EH (cell line): ENCODE measurements at regions not wholly inside any gene's neighbourhood (a gene's known extent, or its start where the extent isn't known, plus 50 kb on each side); places are given as distances from the start of the nearest gene placed in this dataset.
A peak's percentile ranks its signal among the peaks of the same experiment; 100 is the strongest.

Experiments used
- DNase-seq: peaks from one replicate; pipeline ENCODE4 v3.0.0-alpha.2; 2015; ENCODE audit warnings: low read depth

DNA sequence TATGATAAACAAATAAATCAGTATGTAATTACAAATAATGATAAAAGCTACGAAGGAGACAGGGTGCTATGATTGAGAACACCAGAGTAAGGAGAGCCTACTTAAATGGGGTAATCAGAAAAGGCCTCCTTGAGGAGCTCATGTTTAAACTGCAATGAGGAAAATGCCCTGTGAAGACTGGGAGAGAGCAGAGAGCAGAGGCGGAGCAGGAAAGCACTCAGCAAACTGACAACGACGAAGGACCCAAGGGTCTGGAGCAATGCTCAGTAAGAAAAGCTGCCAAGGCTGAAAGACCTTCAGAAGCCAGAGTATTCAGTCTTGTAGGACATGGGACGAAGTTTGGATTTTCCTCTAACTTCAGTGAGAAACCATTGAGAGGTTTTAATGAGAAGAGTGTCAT lies 114.2 kb upstream of the PLEKHA5 start:
- no peak for DNase-seq

DNA sequence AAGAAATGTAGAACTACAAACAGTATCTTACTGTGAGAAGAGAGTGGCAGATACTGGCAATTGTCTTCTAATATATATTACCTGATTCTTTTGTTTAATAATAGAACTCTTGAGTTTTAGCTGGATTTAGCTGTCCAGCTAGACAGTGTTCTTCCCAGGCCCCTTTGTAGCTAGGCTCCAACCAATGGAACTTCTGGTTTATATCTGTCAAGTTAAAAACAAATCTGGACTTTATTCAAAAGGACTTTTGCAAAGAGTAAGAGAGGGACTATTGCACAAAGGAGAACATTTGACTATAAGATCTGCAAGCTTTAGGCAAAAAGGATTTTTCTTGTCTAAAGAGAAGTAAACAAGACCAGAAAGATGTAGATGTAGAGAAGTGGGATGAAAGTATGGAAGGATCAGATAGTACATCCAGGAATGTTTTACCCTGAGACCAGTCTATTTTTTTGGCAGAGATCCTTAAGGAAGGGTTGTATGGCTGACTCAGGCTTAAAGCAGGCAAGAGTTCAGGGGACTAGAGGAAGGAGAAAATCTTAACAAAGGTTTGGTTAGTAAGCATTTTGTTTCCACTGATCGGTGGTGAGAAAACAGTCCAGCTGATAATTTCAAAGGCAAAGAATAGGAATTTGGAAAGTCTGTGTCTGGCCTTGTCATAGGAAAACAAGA lies 111.1 kb upstream of the PLEKHA5 start:
- peak; percentile 89 for DNase-seq

DNA sequence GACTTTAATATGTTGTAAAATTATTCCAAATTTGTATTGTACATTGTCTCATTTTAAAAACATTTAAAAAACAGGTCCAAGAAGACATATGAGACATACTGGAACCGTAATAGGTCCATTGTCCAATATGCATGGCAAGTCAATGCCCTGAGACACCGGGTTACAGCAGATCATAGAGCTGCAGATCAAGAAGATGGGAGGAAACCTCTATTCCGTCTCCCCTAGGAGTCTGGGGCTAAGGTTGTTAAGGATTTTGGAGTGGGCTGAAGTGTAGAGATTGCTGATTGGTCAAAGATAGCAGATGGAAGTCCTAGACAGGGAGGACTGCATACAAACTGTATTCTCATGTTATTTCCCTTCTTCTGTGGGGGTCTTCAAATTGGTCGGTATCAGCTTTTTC lies 108.3 kb upstream of the PLEKHA5 start:
- no peak for DNase-seq

GRCh38 chr12:19021646-19022045 lies 107.9 kb upstream of the PLEKHA5 start:
- peak; percentile 24 for DNase-seq

DNA sequence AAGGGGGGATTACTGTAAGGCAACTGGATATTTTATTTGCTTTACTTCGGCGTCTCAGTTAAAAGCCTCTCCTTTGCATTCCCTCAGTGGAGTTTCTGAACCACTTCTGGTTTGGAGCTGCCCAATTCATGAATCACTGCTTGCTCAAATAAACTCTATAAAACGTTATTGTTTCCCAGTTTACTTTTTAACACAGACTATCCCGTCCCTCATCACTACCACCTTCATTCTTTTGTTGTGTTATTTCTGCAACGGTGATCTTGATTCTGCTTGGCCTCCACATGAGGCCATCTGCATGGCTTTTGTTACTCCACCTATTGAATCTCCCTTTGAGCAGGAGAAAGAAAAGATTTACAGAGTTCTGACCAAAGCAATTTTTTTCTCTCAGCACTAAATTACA lies 104.0 kb upstream of the PLEKHA5 start:
- no peak for DNase-seq

GRCh38 chr12:19026034-19026433 lies 103.5 kb upstream of the PLEKHA5 start:
- DNase-seq = no peak

- DNase-seq = no peak
These were observed 102.7 kb upstream of the PLEKHA5 start for GRCh38 chr12:19026614-19027488.

- DNase-seq = no peak
These were observed 99.4 kb upstream of the PLEKHA5 start for GRCh38 chr12:19030180-19030579.

DNA sequence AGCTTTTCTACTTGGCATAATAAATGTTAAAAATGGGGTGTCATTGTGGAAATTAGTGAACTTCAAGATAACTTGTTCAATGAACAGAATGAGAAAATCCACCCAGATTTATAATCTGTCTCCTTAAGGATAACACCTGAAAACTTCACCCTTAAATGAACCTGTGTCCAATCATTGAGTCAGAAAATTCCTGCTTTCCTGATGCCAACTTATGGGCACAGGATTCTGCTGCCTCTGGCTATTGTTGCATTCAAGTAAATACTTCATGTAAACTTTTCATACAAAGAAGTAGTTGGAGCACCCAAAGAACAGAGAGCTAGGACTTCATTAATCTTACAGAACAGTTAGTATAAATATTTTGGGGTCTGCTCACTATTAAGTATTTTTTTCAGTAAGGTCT lies 98.9 kb upstream of the PLEKHA5 start:
- no peak for DNase-seq

DNA sequence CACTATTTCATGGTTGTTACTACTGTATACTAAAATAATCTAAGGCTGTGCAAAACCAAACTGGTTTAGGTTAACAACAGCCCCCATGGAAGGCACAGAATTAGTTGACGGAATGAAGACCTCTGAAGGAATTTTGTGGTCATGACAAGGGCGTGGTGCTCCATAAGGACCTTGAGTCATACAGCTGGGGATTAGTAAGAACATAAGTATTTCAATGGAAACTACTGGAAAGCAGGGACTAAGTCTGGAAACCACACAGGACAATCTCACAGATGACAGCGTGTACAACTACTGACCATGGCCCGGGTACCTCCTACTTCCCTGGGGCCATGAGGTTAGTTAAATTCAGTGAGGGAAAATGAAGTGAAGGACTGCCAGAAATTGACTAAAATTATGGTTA lies 98.5 kb upstream of the PLEKHA5 start:
- peak; percentile 92 for DNase-seq

DNA sequence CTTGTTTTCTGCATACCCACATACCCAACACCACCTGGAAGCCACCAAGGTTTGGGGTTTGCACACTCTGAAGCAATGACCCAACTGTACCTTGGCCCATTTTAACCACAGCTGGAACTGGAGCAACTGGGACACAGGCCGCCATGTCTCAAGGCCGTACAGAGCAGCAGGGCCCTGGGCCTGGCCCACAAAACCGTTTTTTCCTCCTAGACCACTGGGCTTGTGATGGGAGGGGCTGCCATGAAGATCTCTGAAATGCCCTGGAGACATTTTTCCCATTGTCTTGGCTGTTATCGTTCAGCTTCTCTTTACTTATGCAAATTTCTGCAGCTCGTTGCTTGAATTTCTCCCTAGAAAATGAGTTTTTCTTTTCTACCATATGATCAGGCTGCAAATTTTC lies 96.7 kb upstream of the PLEKHA5 start:
- no peak for DNase-seq

- peak; percentile 29 for DNase-seq
These were observed 96.3 kb upstream of the PLEKHA5 start for GRCh38 chr12:19033244-19033643.

DNA sequence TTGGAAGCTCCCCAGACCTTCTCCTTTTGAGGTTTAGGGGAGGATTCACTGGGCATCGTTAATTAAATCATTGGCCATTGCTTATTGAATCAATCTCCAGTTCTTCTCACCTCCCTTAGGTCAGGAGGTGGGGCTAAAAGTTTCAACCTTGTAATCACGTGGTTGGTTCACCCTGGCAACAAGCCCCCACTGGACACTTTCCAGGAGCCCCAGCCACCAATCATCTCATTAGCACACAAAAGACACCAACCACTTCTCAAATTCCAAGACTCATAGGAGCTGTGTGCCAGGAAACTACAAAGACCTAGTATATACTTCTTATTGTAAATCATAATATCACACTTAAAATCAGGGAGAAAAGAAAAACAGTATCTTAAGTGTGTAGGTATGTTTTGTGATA lies 94.6 kb upstream of the PLEKHA5 start:
- no peak for DNase-seq

DNA sequence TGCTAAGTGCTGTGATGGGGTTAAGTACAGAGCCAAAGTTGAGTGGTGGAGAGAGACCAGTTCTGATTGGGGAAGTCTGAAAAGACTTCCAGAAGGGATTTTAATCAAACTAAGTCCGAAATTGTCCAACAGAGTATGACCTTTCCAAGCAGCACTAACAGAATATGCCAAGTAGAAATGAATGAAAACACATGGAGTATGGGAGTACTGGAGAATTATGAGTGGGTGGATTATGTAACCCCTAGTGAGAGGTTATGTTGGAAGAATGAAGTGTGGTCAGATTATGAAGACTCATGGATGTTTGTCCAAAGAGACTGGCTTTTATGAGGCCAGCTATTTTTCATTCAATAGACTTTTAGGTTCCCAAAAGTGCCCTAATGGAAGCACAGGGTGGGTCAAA lies 94.0 kb upstream of the PLEKHA5 start:
- peak; percentile 48 for DNase-seq

DNA sequence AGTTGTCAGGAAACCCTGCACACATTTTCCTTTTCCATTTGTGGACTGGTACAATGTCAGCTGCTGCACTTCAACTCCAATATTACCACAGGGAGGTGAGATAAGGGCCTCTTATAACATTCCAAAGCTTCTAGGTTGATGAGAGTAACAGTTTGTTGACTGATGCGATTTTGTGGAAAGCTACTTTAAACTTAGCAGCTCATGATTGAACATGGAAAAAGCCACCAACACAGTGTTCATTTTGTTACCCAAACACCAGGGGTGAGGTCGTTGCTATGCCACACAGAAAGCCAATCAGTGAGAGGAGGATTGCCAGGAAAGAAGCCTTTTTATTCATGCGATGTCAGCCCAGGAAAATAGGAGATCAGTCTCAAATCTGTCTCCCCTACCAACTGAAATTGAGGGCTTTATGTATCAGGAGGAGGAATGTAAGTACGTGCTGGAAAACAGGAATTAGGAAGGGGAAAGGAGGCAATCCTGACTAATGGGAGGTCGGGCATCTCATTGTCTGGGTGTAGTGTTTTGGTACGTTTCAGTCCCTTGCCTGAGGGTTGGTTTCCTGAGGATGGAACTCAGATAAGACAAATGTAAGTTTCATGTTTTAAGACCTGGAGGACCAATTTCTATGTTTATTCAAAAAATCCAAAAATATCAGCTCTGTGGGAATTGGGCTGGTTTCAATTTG lies 92.7 kb upstream of the PLEKHA5 start:
- DNase-seq = peak; percentile 40

- DNase-seq = no peak
These were observed 91.3 kb upstream of the PLEKHA5 start for GRCh38 chr12:19038209-19038608.

DNA sequence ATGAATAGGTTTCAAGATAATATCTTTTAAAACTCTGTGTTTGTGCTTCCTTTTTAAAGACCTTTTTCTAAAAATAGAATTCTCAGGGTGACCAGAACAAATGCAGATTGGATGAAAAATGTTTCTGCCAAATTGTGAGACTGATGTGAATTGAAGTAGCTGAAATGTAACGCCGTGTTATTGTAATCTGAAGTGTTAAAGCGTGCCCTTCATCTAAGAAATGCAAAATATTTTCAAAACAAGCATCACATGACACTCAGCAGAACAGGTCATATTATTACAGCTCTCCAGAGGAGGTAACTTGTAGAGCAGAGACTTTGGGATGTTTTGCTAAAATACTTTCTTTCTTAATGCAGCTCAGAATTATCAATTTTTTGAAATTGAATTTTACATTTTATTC lies 90.0 kb upstream of the PLEKHA5 start:
- no peak for DNase-seq

GRCh38 chr12:19042221-19042620 lies 87.3 kb upstream of the PLEKHA5 start:
- no peak for DNase-seq

DNA sequence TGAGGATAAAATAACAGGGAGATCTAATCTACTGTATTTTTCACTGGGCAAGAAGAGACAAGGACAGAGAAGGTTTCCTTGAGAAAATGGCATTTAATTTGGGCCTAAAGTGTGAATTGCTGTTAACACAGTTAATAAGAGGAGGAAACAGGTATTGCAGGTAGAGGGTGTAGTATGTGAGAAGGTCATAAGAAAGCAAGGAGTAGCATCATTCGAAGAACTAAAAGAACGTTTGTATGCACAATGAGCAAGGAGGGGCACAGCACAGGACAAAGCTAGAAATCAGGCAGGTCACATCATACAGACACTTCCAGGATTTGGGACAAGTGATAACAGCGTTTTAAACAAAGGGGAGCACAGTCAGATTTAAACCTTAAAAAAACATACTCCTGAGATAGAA lies 85.1 kb upstream of the PLEKHA5 start:
- DNase-seq = no peak

- DNase-seq = no peak
These were observed 84.6 kb upstream of the PLEKHA5 start for GRCh38 chr12:19044891-19045290.

DNA sequence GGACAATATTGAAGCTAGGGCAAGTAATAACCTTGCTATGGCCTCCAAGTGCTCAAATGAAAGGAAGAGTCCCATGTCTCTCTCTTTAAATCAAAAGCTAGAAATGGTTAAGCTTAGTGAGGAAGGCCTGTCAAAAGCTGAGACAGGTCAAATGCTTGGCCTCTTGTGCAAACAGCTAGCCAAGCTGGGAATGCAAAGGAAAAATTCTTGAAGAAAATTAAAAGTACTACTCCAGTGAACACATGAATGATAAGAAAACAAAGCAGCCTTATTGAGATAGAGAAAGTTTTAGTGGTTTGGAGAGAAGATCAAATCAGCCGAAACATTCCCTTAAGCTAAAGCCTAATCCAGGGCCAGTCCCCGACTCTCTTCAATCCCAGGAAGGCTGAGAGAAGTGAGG lies 84.1 kb upstream of the PLEKHA5 start:
- DNase-seq = peak; percentile 43

DNA sequence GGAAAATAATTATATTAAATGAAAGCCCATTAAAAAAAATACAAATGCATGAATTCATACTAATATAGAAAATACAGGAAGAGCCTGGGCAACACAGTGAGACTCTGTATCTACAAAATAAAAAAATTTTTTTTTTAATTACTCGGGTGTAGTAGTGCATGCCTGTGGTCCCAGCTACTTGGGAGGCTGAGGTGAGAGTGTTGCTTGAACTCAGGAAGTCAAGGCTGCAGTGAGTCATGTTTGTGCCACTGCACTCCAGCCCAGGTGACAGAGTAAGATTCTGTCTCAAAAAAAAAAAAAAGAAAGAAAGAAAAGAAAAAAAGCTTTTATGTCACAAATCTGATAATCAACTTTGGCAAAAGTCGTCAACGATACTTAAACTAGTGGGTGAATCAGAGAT lies 80.6 kb upstream of the PLEKHA5 start:
- DNase-seq = peak; percentile 34

- DNase-seq = no peak
These were observed 76.8 kb upstream of the PLEKHA5 start for GRCh38 chr12:19052689-19053088.
